ENCODE measurements at regions not wholly inside any gene's neighbourhood (a gene's known extent, or its start where the extent isn't known, plus 50 kb on each side); places are given as distances from the start of the nearest gene placed in this dataset.

DNA sequence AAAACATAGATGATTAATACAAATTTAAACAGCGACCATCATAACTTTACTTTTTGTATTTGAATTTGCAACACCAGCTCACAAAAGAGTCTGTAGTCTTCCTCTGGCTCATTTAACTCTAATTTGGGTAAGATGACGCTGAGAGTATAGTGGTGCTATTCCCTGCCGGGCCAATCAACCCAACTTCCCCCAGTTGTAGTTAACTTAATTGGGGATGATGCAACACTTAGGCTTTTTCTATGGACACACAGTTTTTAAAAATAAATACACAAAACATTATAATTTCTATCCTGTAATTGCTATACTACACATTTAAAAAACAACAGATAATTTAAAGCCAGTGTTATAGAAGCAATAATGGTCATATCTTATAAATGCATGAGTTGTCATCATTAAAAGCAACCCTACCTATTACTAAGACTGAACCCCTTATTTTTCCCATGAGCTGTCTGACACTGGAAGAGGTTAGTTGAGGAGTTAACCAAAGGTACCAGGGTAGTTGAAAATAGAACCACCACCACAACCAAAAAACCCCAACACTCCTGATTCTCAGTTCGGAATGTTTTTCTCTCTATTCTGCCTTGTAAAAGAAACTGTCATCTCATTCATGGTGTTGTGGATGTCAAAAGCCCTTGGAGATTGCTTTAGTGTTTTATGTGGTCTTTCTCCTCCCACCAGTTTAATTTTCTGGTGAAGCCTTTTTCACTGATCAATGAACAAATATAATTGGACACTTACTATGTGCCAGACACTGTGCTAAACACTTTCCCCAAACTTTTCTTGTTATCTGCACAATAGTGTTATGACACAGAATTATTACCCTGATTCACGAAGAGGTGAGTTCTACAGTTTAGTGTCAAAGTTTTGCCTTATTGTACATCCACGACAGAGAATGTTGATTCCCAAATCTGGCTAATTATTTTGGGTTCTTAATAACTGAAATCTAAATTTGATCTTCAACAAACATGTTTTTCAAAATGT lies 61.5 kb upstream of the RAPGEF2 start:
- Histone ChIP-seq H3K4me3 (no peak overlapping the region), H3K9me3 (replicated peaks; ENCODE audit: control insufficient read depth, insufficient read depth, low read length) (no peaks in the 10 kb centered on the region), H3K4me1 (ENCODE audit: control insufficient read depth, insufficient read depth, low read length) (peaks cover 9% of the 10 kb centered on the region), H3K4me2 (ENCODE audit: control insufficient read depth, insufficient read depth) (no peak overlapping the region; the same call in 1 of the 2 replicates), H3K79me2 (ENCODE audit: control insufficient read depth, insufficient read depth, low read length) (no peaks in the 10 kb centered on the region), H2AFZ (ENCODE audit: control insufficient read depth, low read depth, low read length) (no peak overlapping the region), H3K27ac (ENCODE audit: control insufficient read depth, insufficient read depth) (no peak overlapping the region), H3K27me3 (replicated peaks in 1 of 2; ENCODE audit: control insufficient read depth in 2 of 2, insufficient read depth in 2 of 2, low read length in 1 of 2) (no peaks in the 10 kb centered on the region), H3K36me3 (ENCODE audit: control insufficient read depth in 2 of 2, insufficient read depth in 2 of 2, low read length in 1 of 2) (no peaks in the 10 kb centered on the region), H3K9ac (ENCODE audit: control insufficient read depth, insufficient read depth, low read length) (no peak overlapping the region), H4K20me1 (ENCODE audit: control insufficient read depth, insufficient read depth) (no peaks in the 10 kb centered on the region)
- intact Hi-C loops (cut with micrococcal nuclease; ENCODE audit: unreplicated experiment) (no loop called here), in situ Hi-C loops (cut with MboI) (no loop called here)
- DNase-seq (ENCODE audit: low read depth, low spot score) (no peak), FAIRE-seq (no peak), ATAC-seq (peak; percentile 45)
- ChIA-PET RAD21 (ENCODE audit: unreplicated experiment) (no interaction called here), CTCF (no interaction called here), POLR2A (no interaction called here), SMC1A (ENCODE audit: uncharacterized antibody, unreplicated experiment) (interaction anchor here (0.7 to 1.4 kb wide), 3 partner anchors 9 to 13 kb away, joined by 3 to 5 read pairs (median 3); no protein-coding TSS in a partner anchor)
- 42% methylated on average over 6 of the region's 6 CpGs for WGBS (ENCODE audit: insufficient coverage, insufficient replicate concordance, low lambda C conversion rate, missing lambda C conversion rate)
- TF ChIP-seq IKZF2 (IDR thresholded peaks at IDR 0.05) (0 out of 4 replicates have a peak, but pooled peaks have one; percentile 9 to 39), MTA2 (IDR thresholded peaks at IDR 0.05; ENCODE audit: low read depth) (peak; percentile 56), SKIL (IDR thresholded peaks at IDR 0.05; ENCODE audit: low read depth, poor library complexity, severe bottlenecking) (no peak), CREM (IDR thresholded peaks at IDR 0.05; ENCODE audit: low read depth) (no peak), MYC (IDR thresholded peaks at IDR 0.05; ENCODE audit: insufficient read depth, insufficient read length, insufficient replicate concordance, low read length, severe bottlenecking) (no peak)
- BruUV-seq (replicated peaks), result no TSS peak
